ENCODE measurements at regions not wholly inside any gene's neighbourhood (a gene's known extent, or its start where the extent isn't known, plus 50 kb on each side); places are given as distances from the start of the nearest gene placed in this dataset.

DNA sequence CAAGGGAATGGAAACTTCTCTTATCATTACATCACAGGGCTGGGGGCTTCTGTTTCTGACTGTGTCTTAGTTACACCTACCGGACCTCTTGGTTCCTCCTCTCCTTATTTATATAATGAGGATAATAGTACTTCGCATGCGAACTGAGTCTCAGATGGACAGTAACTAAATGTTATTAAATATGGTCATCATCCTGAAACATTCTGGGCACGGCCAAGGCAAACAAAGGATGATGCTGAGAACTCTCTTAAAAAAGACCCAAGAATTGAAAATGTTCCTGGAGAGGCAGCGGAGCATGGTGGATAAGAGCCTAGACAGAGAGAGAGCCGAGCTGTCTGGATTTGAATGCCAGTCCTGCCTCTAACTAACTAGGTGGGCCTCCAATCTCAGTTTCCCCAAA, 119.8 kb upstream of the SASH1 start:
- no peak for DNase-seq

DNA sequence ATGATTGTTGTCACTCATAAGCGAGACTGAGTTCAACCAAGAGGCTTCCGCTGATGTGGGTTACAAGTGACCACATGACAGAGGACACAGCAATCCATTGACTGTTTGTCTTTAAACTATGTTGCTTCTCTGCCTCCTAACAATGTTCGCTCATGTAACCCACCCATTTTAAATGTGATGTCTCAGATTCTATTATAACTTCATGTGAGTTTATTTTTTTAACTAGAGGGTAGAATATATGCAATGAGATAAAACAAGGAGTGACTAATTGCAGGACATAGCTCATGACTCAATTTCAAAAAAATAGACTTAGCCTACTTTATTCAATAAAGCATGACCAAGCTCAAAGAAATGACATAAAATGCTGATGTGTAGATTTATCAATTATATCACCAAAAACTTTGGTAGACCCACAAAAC, 119.2 kb upstream of the SASH1 start:
- DNase-seq: no peak

DNA sequence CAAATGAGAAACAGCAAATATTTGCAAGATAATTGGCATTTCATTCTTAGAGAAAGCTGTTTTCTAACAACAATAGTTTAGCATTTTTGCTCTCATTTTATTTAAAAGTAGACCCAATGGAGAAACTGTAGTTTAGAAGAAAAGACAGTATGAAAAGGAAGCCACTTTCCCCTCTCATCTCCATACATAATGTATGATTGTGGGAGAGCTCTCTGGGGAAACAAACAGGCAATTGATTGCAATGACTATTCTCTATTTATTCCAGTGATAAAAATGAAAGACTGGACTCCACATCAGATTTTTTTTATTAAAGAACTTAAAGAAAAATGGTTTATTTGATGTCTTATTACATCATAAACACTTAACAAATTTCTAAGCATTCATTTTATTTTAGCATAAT, 116.8 kb upstream of the SASH1 start:
- DNase-seq: no peak

- DNase-seq: no peak
These were observed 116.4 kb upstream of the SASH1 start for GRCh38 chr6:148226284-148226683.

GRCh38 chr6:148231572-148231971, 111.1 kb upstream of the SASH1 start:
- DNase-seq: no peak

- no peak for DNase-seq
These were observed 107.2 kb upstream of the SASH1 start for GRCh38 chr6:148235446-148235845.

- no peak for DNase-seq
These were observed 103.9 kb upstream of the SASH1 start for GRCh38 chr6:148238713-148239112.

DNA sequence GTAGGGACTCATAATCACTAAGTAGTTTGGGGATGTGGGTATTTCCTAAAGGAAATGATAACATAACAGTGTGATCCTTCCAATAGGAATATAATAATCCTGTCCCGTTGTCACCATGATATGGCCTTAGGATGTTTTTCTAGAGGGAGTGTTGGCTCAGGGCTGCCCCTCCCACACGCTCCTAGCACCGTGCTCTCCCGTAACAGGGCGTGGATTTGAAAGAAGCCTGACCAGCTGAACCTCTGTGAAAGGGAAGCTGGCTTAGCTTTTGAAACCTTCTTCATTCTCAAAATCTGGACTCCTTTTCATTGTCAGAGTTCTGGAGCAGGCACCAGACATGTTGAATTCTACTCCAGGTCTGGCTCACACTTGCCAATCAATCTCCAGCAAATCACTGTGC, 103.4 kb upstream of the SASH1 start:
- DNase-seq: no peak

DNA sequence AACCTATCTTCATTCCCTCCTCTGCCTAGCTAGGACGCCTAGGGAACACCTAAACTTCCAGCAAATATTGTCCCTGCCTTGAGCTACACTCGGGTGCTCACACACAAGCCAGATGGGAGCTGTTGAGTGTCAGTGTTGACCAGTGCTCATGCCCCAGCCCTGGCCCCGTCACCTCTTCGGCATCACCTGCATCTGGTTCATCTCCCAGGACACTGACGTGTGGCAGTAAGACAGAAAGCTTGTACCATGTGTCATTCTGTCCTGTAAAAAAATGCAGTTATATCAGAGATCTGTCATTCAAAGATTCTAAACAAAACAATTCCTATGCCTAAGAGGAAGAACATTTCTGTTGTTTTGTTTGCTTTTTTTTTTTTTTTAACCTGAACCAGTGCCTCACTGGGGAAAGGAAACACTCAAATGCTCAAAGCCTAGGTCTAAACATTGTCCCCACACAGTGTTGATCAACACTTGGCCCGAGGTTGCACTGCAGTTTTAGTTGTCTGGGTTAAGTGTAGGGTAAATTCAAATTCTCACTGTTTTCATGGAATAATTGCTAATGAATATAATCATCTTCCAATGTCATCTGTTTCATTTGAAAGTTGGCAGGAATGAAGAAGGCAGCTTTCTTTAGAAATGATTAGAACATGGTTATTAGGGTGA, 102.7 kb upstream of the SASH1 start:
- DNase-seq: no peak

- DNase-seq: no peak
These were observed 102.2 kb upstream of the SASH1 start for GRCh38 chr6:148240461-148240840.

GRCh38 chr6:148240861-148241477, 101.7 kb upstream of the SASH1 start:
- DNase-seq: no peak

DNA sequence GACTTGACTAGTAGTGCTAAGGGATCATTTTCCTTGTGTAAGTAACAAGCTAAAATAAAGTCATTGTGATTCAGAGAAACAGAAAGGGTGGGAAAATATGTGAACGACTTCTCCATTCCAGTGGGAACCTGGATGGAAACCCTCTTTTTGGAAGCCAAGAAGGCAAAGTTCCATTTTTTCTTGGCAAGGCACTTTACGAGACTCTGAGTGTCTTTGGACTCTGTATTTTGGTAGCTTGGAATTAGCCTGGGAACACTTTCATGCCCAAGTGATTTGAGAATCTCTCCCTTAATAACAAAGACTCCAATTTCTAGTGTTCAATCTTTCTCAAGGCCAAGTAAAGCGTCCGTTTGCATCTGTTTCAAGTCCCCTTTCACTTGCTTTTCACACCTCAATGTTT, 100.5 kb upstream of the SASH1 start:
- DNase-seq: no peak

GRCh38 chr6:148244217-148244935, 98.3 kb upstream of the SASH1 start:
- DNase-seq: no peak

- no peak for DNase-seq
These were observed 95.1 kb upstream of the SASH1 start for GRCh38 chr6:148247386-148248063.

GRCh38 chr6:148249160-148249559, 93.5 kb upstream of the SASH1 start:
- no peak for DNase-seq

DNA sequence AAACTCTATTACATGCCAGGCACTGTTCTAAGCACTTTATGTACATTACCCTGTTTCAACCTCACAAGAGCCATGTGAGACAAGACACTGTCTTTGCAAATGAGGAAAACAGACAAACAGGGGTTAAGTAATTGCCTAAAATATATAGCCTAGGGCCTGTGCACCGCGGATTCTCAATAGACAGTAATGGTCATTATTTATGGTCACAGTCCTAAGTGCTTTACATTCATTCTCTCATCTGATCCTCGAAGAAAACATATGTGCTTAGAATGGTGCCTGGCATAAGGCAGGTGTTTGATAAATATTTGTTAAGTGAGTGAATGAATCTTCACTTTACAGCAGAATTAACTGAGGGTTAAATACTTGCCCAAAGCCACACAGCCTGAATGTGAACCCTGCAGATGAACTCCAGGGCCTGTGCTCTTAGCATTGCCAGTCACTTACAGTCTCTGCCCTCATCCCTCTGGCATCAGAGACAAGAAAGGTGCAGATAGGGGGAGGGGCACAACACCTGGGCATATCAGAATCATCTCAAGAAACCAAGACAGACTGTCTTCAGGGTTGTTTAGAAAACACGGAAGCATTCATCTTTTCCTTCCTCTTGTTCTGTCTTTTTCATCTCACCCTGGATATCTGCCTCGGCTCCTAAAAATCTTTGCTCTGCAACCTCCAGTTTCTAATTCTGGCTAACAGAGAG, 92.8 kb upstream of the SASH1 start:
- no peak for DNase-seq

GRCh38 chr6:148250975-148251685, 91.5 kb upstream of the SASH1 start:
- no peak for DNase-seq

GRCh38 chr6:148251891-148252290, 90.7 kb upstream of the SASH1 start:
- no peak for DNase-seq

DNA sequence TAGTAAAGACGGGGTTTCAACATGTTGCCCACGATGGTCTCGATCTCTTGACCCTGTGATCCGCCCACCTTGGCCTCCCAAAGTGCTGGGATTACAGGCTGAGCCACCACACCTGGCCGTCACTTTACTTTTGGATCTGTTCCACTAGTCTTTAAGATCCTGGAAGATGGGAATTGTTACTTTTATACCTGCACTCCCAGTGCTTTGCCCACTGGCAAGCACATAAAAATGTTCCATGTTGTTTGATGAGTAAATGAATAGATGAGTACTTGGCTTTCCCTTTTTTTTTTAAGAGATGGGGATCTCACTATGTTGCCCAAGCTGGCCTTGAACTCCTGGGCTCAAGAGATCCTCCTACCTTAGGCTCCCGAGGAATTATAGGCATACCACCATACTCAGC, 84.8 kb upstream of the SASH1 start:
- no peak for DNase-seq

- DNase-seq: no peak
These were observed 83.8 kb upstream of the SASH1 start for GRCh38 chr6:148258868-148259267.

- no peak for DNase-seq
These were observed 81.2 kb upstream of the SASH1 start for GRCh38 chr6:148261470-148261869.

DNA sequence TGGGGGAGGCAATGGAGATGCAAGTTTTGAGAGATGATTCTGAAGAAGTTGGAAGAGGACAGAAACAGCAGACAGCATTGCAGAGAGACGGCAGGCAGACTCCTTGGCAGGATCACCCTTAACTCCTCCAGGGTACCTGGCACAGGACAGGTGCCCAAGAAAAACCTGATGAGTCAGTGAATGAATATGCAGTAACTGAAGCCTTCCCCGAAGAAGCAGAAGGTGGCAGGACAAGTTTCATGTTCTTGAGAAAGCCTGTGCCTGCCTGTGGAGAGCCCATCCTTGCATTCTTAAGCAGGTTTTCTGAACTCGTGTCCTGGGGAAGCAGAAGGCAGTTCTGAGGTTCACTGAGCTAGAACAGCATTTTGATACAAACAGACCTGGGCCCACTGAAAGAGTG, 79.6 kb upstream of the SASH1 start:
- DNase-seq: no peak

GRCh38 chr6:148263961-148264360, 78.7 kb upstream of the SASH1 start:
- DNase-seq: no peak

Measured in activated T-cell treated with anti-CD3 and anti-CD28 coated beads for 4 hours (primary cell).